ENCODE measurements at regions not wholly inside any gene's neighbourhood (a gene's known extent, or its start where the extent isn't known, plus 50 kb on each side); places are given as distances from the start of the nearest gene placed in this dataset.

DNA sequence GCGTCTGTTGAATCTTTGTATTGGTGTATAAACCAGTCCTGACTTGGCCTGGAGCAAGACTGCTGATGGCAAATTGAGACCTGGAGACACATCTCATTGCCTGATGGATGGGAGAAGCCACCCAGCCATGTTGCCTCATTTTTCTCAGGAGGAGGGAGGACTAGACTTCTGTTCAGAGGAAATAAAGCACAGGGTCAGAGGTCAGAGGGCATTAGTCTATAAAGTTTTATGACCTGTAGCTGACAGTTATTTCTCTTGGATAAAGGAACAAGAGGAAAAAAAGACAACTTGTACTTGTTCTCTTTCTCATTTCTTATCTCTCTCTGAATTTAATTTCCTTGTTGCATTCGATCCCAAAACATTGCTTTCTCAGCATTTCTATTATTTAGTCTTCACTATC lies 775.9 kb downstream of the SQOR start:
- TF ChIP-seq EZH2 (IDR thresholded peaks at IDR 0.05; ENCODE audit: low read depth, low read length, severe bottlenecking) (no peak), YY1 (IDR thresholded peaks at IDR 0.05; ENCODE audit: low read depth, low read length) (no peak), GABPA (IDR thresholded peaks at IDR 0.05; ENCODE audit: borderline replicate concordance, insufficient read depth, low read length) (no peak)
- TF ChIP-seq, protein P1, sequence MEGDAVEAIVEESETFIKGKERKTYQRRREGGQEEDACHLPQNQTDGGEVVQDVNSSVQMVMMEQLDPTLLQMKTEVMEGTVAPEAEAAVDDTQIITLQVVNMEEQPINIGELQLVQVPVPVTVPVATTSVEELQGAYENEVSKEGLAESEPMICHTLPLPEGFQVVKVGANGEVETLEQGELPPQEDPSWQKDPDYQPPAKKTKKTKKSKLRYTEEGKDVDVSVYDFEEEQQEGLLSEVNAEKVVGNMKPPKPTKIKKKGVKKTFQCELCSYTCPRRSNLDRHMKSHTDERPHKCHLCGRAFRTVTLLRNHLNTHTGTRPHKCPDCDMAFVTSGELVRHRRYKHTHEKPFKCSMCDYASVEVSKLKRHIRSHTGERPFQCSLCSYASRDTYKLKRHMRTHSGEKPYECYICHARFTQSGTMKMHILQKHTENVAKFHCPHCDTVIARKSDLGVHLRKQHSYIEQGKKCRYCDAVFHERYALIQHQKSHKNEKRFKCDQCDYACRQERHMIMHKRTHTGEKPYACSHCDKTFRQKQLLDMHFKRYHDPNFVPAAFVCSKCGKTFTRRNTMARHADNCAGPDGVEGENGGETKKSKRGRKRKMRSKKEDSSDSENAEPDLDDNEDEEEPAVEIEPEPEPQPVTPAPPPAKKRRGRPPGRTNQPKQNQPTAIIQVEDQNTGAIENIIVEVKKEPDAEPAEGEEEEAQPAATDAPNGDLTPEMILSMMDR (IDR thresholded peaks at IDR 0.05; ENCODE audit: control extremely low read depth in 1 of 3, insufficient read depth in 1 of 3, low read depth in 1 of 3, low read length in 3 of 3): no peak
- TF ChIP-seq, protein P2, sequence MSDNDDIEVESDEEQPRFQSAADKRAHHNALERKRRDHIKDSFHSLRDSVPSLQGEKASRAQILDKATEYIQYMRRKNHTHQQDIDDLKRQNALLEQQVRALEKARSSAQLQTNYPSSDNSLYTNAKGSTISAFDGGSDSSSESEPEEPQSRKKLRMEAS (IDR thresholded peaks at IDR 0.05): no peak

All from H1 (cell line).